ENCODE measurements at regions not wholly inside any gene's neighbourhood (a gene's known extent, or its start where the extent isn't known, plus 50 kb on each side); places are given as distances from the start of the nearest gene placed in this dataset.
A peak's percentile ranks its signal among the peaks of the same experiment; 100 is the strongest.

- TF ChIP-seq CTCF (IDR thresholded peaks at IDR 0.05; ENCODE audit: low read depth, low read length, missing input control) (peak; percentile 2), YY1 (IDR thresholded peaks at IDR 0.05) (peak; percentile 61), ATF3 (IDR thresholded peaks at IDR 0.05) (peak; percentile 15)
These were observed 55.2 kb upstream of the TARBP1 start for GRCh38 chr1:234533975-234534876.

Data from liver (tissue), 3 donors.